HCT116 (cell line): ENCODE measurements at regions not wholly inside any gene's neighbourhood (a gene's known extent, or its start where the extent isn't known, plus 50 kb on each side); places are given as distances from the start of the nearest gene placed in this dataset.

ENCODE experiments used
- CBX3 ChIP-seq: IDR thresholded peaks from 2 replicates; pipeline ENCODE4 v1.6.1; 2012; ENCODE audit warnings: low read depth
- EGR1 ChIP-seq: IDR thresholded peaks from 2 replicates; pipeline ENCODE4 v1.6.1; 2012; ENCODE audit warnings: low read depth
- EZH2 ChIP-seq: fragments of 200-600 bp; sonication (generic); IDR thresholded peaks from 2 replicates; pipeline ENCODE4 v1.6.1; 2017; ENCODE audit warnings: antibody characterized with exemption, mixed run types
- JUND ChIP-seq: IDR thresholded peaks from 2 replicates; pipeline ENCODE4 v1.6.1; 2012
- RAD21 ChIP-seq: IDR thresholded peaks from 2 replicates; pipeline ENCODE4 v1.6.1; 2012; ENCODE audit warnings: low read depth, mild to moderate bottlenecking
- SRF ChIP-seq: IDR thresholded peaks from 2 replicates; pipeline ENCODE4 v1.6.1; 2012; ENCODE audit warnings: low read depth
- TCF7L2 ChIP-seq: IDR thresholded peaks from 2 replicates; pipeline ENCODE4 v1.7.0; 2011; ENCODE audit warnings: borderline replicate concordance, inconsistent platforms; ENCODE audit not compliant: insufficient read depth, insufficient read length; ENCODE audit errors: extremely low read depth
- ZFX ChIP-seq: fragments of 450-650 bp; IDR thresholded peaks from 2 replicates; pipeline ENCODE4 v1.6.1; 2017
- ZNF274 ChIP-seq: fragments of 200-500 bp; sonication (Bioruptor generic); IDR thresholded peaks from 2 replicates; pipeline ENCODE4 v1.6.1; 2014; ENCODE audit warnings: mild to moderate bottlenecking, low read depth, low read length, inconsistent platforms
- TF ChIP-seq, protein P1 (sequence below): IDR thresholded peaks from 2 replicates; pipeline ENCODE4 v1.6.1; 2012
- TF ChIP-seq, protein P2 (sequence below): IDR thresholded peaks from 2 replicates; pipeline ENCODE4 v1.6.1; 2012
- TF ChIP-seq, protein P3 (sequence below): IDR thresholded peaks from 2 replicates; pipeline ENCODE4 v1.6.1; 2011; ENCODE audit warnings: mild to moderate bottlenecking, low read length, moderate library complexity; ENCODE audit not compliant: insufficient replicate concordance; ENCODE audit errors: extremely low read depth

DNA sequence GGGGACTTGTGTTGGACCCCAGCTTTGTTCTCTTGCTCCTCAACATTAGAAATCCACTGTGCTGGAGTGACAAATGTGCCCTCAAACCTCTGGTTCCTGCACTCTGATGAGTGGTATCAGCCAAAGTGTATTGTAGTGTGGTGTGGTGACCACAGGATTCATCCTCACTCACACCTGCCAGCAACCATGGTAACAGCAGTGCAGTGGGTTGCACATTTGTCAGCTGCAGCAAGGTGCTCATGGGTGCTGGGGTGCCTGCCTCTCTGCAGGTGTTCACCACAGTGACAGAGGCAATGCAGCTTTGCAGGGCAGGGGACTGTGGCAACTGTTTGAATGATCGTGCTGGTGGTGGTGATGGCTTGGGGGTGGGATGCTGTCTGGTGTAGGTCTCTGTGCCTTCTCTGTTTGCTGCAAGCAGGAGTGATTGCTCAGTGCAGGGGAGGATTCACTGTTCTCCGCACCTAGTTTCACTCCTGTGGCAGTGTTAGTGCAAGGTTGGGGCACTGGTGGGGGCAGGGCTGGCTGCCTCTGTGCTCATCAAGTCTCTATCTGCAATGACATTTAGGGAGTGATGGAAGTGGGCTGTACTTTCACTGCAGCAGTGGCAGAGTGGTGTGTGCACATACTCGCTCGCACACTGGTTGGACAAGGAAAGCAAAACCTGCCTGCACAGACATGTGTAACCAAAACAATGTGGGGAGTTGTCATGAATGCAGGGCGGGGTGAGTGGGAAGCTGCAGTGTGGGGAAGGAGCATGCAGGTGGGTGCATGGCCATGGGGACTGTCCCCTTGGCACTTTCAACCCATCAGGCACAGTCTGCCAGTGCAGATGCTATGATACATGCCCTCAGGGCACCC lies 301.1 kb downstream of the PIK3C3 start (continued):
- TF ChIP-seq, protein P1, sequence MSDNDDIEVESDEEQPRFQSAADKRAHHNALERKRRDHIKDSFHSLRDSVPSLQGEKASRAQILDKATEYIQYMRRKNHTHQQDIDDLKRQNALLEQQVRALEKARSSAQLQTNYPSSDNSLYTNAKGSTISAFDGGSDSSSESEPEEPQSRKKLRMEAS = no peak
- TF ChIP-seq JUND (no peak), EZH2 (no peak), RAD21 (no peak), ZNF274 (no peak), SRF (no peak), TCF7L2 (no peak), EGR1 (no peak), CBX3 (no peak), ZFX (no peak)
- TF ChIP-seq, protein P2, sequence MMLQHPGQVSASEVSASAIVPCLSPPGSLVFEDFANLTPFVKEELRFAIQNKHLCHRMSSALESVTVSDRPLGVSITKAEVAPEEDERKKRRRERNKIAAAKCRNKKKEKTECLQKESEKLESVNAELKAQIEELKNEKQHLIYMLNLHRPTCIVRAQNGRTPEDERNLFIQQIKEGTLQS = no peak
- TF ChIP-seq, protein P3, sequence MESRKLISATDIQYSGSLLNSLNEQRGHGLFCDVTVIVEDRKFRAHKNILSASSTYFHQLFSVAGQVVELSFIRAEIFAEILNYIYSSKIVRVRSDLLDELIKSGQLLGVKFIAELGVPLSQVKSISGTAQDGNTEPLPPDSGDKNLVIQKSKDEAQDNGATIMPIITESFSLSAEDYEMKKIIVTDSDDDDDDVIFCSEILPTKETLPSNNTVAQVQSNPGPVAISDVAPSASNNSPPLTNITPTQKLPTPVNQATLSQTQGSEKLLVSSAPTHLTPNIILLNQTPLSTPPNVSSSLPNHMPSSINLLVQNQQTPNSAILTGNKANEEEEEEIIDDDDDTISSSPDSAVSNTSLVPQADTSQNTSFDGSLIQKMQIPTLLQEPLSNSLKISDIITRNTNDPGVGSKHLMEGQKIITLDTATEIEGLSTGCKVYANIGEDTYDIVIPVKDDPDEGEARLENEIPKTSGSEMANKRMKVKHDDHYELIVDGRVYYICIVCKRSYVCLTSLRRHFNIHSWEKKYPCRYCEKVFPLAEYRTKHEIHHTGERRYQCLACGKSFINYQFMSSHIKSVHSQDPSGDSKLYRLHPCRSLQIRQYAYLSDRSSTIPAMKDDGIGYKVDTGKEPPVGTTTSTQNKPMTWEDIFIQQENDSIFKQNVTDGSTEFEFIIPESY = no peak
